ENCODE measurements at regions not wholly inside any gene's neighbourhood (a gene's known extent, or its start where the extent isn't known, plus 50 kb on each side); places are given as distances from the start of the nearest gene placed in this dataset.

- TF ChIP-seq, protein P1, sequence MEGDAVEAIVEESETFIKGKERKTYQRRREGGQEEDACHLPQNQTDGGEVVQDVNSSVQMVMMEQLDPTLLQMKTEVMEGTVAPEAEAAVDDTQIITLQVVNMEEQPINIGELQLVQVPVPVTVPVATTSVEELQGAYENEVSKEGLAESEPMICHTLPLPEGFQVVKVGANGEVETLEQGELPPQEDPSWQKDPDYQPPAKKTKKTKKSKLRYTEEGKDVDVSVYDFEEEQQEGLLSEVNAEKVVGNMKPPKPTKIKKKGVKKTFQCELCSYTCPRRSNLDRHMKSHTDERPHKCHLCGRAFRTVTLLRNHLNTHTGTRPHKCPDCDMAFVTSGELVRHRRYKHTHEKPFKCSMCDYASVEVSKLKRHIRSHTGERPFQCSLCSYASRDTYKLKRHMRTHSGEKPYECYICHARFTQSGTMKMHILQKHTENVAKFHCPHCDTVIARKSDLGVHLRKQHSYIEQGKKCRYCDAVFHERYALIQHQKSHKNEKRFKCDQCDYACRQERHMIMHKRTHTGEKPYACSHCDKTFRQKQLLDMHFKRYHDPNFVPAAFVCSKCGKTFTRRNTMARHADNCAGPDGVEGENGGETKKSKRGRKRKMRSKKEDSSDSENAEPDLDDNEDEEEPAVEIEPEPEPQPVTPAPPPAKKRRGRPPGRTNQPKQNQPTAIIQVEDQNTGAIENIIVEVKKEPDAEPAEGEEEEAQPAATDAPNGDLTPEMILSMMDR (IDR thresholded peaks at IDR 0.05), result no peak
- no peak for TF ChIP-seq POLR2A (IDR thresholded peaks at IDR 0.05)
Measured at GRCh38 chr2:223114917-223115316, 62.9 kb downstream of the KCNE4 start.
